Kidney capillary endothelial cell (primary cell): ENCODE measurements at regions not wholly inside any gene's neighbourhood (a gene's known extent, or its start where the extent isn't known, plus 50 kb on each side); places are given as distances from the start of the nearest gene placed in this dataset.

Source experiments
- DNase-seq: peaks from one replicate; pipeline ENCODE4 v3.0.0-alpha.2; 2018; ENCODE audit warnings: low spot score

DNA sequence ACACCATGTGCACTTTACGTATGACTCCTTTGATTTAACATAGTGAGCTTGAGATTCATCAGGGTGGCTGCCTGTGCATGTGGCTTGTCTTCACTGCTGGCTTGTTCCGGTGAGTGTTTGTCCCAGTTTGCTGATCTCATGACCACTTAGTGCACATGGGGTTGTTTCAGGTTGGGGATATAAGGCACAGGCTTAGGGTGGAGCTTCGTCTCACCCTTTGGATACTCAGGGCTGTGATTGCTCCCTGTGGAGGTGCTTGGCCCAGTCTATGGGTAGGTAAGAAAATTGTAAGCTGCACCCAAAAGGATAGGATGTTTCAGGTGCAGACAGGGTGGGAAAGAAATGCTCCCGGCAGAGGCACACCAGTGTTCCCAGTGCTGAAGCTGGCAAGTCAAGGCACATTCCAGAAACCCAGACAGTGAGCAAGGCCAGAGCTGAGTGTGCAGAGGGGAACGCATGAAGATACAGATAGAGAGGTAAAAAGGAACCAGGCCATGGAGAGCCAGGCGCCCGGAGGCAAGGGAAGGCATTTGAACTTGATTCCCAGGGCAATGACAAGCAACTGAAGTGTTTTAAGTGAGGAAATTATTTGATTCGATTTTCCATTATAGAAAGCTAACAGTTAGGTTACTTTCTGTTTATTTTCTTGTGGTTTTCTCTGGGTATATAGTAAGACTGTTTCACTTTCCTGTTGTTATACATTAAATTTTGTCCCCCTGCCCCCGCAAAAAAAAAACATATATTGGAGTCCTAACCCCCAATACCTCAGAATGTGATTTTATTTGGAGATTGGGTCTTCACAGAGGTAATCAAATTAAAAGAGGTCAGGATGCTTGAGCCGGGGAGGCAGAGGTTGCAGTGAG, 289.8 kb upstream of the KLF6 start:
- no peak for DNase-seq

DNA sequence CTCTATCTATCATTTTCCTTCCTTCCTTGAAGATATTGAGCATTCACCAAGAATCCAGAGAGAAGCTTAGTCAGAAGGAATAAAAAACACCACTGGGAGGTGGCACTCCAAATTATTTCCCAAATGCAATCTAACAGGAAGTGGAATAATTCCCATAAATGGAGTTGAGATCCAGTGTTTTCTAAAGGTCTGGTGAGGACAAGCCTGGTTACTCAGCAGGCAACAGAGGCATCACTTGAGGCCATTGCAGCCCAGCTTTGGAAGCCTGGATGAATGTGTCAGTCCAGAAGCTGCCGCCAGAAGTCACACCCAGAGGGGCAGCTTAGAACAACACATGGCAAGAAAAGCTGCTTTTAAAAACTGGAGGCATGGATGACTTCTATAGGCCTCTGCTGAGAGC, 288.9 kb upstream of the KLF6 start:
- no peak for DNase-seq

DNA sequence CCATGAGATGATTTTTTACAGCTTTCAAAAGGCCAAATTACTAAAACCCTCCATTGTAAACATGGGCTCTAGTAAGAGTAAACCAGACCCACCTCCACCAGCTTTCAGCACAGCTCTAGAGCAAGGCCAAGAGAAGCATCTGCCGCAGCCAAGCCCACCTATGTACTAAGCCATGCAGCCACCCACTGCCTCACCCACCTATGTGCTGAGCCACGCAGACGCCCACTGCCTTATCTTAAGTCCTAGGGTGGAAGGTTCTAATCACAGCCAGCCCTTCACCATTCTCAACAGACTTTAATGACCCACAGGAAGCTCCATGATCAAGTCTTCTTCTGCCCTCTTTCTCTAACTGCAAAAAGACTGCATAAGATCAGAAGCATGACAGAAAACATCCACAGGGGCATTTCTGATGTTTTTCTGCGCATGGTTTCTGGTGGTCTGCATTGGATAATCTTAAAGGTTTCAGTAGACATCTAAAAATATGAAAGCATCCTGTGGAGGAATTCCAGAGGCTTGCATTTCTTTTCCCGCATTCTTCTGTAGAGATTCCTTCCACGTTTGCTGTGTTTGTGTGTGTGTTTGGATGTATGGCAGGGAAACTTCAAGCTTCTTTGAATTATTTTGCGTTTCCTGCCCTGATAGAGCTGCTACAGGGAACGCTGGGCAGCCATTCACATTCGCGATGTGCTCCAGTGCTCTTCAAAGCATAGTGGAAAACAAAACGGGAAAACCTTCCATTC, 286.1 kb upstream of the KLF6 start:
- DNase-seq = no peak

DNA sequence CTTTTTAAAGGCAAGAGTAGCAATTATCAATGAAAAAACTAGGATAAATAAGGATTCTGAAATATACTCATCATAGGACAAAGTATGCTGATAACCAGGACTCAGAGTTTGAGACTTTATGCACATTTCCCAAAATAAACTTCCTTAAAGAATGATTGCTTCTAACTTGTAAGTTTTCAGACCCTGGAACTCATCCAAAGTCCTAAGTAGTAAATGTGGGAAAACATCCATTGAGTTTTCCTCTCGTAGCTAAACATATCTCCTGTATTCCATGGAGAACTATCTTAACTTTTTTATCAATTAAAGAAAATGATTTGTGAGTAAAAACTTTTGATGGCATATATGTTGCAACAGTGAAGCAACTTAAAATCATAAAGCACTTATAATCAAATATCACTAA, 285.2 kb upstream of the KLF6 start:
- no peak for DNase-seq

DNA sequence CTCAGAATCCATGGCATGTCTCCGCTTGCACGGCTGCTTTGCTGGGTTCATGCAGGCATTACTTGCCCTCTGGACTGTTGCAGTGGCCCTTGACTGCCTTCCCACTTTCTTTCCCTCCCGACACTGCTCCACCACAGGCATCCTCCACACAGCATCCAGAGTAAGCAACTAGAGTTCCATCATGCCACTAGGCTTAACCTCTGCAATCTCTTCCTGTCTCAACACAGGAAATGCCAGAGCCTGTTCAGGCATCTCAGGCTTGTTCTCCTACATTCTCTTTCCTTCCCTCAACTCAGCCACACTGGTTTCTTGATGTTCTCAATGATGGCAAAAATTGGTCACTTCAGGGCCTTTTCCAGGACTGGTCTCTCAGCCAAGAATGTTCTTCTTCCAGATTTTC, 284.5 kb upstream of the KLF6 start:
- DNase-seq = no peak

DNA sequence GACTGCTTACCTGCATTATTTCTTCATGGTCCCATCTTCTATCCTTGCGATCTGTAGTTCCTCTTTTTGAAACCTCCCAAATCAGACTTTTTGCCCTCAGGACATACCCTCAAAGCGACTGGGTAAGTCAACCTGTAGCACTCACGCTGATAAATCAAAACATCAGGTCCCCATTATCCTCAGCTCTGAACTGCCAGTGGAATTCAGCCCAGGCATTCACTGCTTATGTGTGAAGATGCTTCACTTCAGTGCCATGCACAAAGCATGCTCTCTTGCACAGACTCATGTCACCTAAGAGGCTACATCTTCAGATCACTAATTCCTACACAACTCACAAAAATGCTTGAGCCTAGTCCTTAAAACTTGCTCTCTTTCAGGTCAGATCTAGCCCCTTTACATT, 283.6 kb upstream of the KLF6 start:
- no peak for DNase-seq

DNA sequence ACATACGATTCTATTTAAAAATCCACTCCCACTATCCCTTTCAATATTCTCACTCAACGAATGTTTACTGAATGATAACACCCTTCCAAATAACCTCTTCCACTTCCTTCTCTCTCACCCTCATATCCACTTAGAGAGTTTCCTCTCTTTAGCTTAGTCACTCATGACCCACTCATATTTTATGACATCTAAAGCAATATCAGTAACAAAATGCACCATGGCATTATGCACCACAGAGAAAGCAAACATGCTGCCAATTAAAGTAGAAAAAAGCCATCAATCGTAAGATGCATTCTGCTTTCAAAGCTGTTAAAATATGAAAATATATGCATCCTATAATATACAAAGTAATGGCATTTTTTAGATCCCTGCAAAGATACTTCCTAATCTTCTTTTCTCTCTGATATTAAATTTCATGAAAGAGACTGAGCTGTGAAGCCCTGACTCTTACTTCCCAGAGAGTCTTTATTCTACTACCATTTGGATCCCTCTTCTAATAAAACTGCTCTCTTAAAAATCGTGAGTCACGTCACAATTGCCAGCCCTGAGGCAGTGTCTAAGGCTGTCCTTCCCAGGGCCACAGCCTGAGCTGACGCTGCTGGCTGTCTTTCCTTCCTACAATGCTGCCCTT, 283.0 kb upstream of the KLF6 start:
- DNase-seq = no peak

DNA sequence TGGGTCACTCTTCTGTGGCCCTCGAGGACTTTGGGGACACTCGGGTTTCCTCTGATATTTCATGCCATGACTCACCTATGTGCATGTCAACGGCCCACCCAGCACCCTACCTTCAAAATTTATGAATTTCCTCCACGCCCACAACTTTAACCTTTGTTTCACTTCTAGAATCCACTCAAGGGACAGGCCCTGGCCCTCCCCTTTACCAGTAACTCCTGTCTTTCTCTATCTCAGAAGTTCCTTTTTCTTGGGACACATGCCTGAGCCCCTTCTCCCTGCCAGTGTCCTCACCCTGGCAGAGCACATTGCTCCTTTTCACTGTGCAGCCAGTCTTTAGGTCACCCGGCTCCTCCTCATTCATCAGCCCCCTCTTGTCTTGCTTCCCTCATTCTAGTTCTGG, 282.5 kb upstream of the KLF6 start:
- no peak for DNase-seq

DNA sequence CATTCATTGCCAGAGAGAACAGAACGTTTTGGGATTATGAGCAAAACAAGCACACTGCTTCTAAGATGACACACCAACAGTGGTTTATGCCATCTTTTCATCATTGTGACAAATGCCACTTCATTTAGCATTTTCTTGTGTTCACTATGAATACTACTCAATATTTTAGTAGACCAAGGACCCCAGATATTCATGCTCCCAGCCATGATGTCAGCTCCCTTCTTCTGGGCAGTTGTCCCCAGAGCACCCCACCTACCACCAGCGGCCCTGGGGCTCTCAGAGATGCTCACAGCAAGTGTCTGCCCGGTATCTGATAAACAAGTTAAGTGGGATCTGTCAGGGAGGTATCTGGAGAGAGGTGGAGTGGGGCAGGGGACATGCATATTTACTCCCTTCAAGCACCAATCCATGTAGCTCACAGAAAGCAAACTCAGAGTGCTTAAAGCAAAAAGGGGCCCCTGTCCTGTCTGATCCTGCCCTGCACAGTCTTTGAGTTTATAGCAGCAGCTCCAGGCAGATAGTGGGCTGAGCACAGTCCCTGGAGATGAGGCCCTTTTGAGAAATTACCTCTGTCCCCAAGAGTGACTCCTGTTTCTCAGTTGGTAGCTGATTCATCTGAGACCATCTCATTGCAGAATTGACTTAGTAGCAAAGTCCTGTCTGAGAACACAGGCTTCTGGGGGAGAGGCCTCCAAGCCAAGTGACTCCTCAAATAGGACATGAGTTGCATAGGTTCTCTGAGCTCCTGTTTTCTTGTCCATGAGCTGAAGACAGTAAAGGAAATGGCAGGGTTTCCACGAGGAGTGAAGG, 281.8 kb upstream of the KLF6 start:
- DNase-seq = no peak

DNA sequence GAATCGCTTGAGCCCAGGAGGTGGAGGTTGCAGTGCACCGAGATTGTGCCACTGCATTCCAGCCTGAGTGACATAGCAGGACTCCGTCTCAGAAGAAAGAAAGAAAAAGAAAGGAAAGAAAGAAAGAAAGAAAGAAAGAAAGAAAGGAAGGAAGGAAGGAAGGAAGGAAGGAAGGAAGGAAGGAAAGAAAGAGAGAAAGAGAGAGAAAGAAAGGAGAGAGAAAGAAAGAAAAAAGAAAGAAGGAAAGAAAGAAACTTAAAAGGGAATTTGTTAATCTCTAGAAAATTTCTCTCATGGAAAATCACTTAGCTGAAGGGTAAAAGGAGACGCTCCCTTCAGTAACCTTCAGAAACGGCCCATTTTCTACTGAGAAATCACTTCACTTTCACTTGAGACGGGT, 279.5 kb upstream of the KLF6 start:
- no peak for DNase-seq

DNA sequence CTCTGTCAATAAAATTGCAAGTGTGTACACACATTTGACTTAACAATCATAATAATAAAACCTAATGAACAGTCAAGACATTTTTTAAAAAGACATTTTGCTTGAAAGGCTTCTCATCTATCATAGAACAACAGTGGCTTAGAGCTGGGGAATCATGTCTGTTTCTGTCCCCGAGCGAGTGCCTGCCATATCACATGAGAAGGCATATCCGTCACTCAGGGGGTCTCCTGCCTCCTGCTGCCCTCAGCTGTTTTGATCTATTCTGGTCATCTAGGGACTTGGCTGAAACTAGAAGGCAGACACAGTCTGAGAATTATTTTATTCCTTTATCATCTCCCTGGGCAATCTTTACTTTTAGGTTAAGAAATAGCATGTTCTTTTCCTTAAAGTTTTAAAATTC, 278.7 kb upstream of the KLF6 start:
- no peak for DNase-seq

DNA sequence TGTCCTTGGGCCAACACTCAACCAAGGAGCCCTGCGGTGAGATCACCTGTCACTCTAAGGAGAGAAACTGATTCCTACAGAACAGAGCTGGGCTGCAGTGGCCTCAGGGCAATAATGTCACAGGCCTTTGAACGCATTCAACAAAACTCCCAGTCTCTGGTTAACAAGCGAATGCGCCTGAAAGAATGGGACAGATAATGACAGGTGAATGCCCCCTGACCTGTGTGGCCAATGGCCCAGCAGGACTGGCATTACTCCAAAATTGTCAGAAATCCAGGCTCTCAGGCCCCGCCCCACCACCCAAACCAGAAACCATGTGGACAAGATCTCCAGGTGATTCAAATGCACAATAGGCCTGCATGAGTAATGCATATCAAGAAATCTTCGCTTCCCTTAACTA, 277.7 kb upstream of the KLF6 start:
- no peak for DNase-seq

DNA sequence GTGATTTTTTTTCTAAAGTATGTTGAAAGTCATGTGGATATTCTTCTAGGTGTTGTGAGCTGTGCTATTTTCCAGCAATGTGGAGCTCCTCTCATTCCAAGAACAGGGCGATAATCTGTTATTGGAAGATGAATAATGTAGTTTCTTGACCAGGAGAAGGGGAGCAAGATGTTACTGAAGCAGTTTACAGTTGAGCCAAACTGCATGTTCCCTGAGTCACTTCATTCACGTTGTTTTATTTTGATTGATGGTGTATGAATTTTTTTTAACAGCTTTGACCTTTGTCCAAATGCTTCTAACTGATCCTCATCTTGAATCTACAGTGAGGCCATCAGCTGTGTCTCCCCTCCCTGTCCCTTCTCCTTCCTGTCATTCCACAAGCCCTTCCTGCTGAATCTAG, 277.1 kb upstream of the KLF6 start:
- DNase-seq = no peak

DNA sequence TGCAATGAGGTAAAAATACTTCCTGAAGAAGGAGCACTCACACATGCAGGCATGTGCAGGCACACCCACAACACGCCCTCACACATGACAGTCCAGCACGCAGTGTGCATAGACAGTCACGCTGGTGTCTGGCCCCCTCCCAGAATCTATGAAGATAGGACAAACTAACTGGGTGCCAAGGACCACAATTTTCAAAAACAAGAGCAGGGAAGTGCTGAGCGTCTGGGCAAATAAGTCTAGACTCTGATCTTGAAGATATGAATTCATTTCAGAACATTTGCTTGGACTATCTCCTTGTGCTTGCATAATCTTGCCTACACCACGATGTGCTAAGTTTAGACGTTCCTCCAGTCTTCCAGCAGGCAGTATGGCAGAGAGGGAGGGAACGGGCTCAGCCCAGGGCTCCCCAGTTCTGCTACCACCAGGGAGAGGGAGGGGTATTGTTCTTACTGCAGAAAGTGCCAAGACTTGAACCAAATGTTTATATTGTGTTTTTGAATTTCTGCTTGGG, 276.5 kb upstream of the KLF6 start:
- no peak for DNase-seq

DNA sequence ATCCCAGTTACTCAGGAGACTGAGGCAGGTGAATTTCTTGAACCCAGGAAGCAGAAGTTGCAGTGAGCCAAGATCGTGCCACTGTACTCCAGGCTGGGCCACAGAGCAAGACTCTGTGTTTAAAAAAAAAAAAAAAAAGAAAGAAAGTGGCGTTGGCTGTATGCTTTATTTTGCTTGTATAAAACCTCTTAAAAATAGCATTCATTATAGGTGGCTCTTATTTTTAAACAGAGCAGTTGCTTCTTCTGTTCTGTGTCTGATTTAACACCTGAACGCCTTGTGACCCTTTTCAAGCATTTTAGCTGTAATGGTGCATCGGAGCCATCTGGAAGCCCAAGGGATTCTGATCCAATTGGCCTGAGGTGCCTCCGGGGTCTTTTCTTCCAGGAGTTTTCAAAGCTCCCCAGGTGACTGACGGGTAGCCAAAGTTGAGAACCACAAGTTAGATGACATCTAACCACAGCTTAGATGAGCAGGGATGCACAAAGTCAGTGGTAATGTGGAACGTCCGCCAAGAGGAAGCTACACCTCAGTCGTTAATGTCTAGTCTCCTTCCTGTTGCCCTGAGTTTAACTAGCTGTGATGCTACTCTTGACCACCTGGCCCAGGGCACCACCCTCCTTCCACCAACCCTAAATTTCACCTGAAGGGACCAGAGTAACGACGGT, 274.6 kb upstream of the KLF6 start:
- DNase-seq = no peak

DNA sequence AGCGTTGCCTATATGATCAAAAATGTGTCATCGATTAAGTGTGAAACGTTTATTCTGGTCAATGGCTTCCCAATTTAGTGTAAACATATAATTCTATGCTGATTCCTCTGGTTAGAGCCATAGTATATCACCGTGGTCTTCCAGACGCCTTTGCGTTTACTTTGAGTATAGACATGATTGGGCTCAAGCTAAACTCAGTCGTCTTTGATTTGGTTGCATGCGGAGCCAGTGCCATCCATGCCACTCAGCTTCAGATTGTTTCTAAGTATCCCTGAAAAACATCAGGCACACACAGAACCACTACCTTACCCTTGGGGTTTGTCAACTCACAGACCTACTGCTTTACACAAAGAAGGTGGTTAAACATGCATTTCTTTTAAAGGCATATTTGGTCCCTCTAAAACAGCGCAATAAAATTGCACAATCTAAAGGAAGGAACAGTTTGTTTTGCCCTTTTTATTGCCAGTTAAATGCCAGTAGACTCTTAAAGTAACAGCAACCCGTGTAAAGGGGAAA, 273.6 kb upstream of the KLF6 start:
- no peak for DNase-seq

DNA sequence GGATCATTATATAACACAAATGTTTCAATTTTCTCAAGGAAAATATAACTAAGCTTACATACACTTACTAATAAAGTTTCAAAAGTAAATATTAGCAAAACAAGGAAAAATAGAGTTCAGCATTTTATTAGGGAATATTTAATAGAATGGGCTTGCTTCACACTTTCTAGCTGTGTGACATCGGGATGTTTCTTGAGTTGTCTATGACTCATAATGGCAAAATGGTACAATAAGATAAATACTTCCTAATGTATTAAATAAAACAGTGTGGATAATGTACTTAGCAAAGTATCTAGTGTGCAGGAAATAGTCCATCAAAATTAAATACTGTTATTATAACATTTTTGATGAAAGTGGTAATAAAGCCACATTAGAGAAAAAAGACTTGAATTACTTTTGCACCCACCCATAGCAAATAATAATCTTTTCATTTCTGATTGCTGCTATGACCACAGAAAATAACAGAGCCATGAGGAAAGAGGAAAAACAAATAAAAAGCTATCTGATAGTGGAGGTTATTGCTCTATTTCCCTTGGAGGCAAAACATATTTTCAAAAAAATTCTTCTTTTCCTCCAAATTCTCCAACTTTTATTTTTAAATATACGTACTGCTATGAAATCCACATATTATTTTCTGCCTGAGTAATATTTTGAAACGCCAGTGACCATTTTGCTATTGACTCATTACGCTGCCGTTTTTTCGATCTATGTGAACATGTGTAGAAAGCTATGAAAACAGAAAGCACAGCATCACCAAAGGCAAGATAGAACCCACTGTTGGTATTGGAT, 272.9 kb upstream of the KLF6 start:
- no peak for DNase-seq

DNA sequence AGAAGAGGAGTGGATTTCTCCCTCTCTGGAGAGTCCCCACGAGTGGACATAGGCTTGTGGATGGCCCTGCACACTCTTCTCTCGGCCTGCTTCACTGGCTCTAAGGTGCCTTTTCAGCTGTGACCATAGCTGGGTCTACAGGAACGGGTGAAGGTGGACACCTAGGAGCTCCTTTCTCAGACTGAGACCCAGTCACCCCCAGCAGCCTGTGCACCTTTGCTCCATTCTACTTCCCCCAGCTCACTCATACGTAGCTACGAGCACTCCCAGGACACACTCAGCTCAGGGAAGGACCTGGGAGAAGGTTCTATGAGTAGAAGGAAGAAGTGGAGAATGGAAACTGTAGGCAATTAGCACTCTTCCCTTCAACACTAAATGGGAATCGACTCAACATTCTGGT, 272.0 kb upstream of the KLF6 start:
- DNase-seq = no peak

DNA sequence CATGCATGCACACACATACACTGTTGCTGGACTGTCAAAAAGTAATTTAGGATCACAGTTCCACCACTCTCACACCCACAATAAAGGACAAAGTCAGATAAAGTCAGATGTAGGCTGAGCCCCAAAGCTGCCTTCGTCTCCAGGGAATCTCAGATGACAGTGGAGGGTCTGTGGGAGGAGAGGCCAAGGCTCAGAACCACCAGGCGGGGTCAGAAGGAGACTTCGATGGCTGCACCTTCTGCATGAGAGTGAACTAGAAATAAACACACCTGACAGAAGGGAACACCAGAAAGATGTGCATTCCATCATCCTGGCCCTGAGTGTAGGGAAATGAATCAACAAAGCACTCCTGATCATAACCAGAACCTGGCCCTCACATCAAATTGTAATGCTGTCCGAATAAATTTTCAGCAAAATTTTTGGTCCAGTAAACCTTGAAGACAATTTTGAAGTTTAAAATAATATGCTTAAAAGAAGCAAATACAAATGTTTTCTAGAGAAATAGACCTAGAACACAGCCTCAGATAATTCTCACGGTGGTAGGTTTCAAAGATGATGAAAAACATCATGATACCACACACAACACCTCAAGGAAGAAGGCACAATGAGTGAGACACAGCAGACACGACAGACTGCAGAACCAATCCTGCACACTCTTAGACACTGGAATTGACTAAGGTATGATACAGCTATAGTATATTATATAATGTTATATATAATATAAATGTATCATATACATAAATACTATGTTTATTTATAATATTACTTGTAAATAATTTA, 269.8 kb upstream of the KLF6 start:
- no peak for DNase-seq

DNA sequence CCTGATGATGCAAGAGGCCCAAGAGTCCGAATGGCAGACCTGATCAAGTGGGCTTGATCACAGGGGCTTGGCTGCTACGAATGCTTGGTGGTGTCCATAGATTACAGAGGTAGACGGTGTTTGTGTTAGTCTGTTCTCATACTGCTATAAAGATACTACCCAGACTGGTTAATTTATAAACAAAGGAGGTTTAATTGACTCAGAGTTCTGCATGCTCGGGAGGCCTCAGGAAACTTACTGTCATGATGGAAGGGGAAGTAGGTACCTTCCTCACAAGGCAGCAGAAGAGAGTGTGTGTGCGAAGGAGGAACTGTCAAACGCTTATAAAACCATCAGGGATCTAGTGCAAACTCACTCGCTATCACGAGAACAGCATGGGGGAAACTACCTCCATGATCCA, 268.9 kb upstream of the KLF6 start:
- DNase-seq = no peak
